ENCODE measurements at regions not wholly inside any gene's neighbourhood (a gene's known extent, or its start where the extent isn't known, plus 50 kb on each side); places are given as distances from the start of the nearest gene placed in this dataset.

DNA sequence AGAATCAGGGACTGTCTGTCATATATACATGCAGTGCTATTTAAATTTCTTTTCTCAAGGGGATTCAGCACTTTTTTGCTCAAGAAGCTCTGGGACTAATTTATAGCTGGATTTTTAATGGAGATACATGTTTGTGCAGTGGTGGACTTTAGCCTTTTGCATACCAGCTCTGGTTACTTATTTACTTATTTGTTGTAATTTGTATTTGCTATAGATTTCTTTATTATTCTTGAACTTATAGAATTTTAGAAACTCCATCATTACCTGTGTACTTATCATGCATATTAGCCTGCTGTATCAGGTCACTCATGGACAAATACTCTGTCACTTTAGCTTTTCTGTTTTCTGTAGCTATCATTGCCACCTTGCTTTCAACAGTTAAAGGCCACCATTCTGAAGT lies 1296.9 kb upstream of the TMPRSS15 start:
- TF ChIP-seq CTCF (IDR thresholded peaks at IDR 0.05; ENCODE audit: extremely low read depth in 1 of 2, insufficient read depth in 1 of 2, low read depth in 1 of 2, low read length in 2 of 2) (no peak), POLR2A (IDR thresholded peaks at IDR 0.05; ENCODE audit: low read depth, low read length) (no peak), POLR2AphosphoS5 (IDR thresholded peaks at IDR 0.05; ENCODE audit: insufficient read depth, low read depth, low read length) (no peak), EZH2 (IDR thresholded peaks at IDR 0.05; ENCODE audit: borderline replicate concordance, low read depth, low read length, severe bottlenecking) (no peak), MAX (IDR thresholded peaks at IDR 0.05; ENCODE audit: insufficient read depth, insufficient read length) (no peak)

Data from endothelial cell of umbilical vein (primary cell).